GM19452 (cell line): ENCODE measurements at regions not wholly inside any gene's neighbourhood (a gene's known extent, or its start where the extent isn't known, plus 50 kb on each side); places are given as distances from the start of the nearest gene placed in this dataset.
"Not testable (repeated sequence)": the region's sequence is repeated elsewhere in the genome, so short reads cannot be mapped to it uniquely, and the experiment has no call there.

ENCODE experiments used
- ATAC-seq: cut with Tn5 transposase; IDR thresholded peaks from one replicate; pipeline ENCODE4 v1.9.1; 2021; ENCODE audit not compliant: unreplicated experiment

GRCh38 chr10:106089855-106090254 lies 1074.7 kb downstream of the SORCS1 start:
- no peak for ATAC-seq

- ATAC-seq: no peak
These were observed 1078.1 kb downstream of the SORCS1 start for GRCh38 chr10:106086391-106086790.

- ATAC-seq: no peak
These were observed 1080.9 kb downstream of the SORCS1 start for GRCh38 chr10:106083572-106083971.

GRCh38 chr10:106082865-106083264 lies 1081.6 kb downstream of the SORCS1 start:
- ATAC-seq: no peak

- ATAC-seq: no peak
These were observed 1085.5 kb downstream of the SORCS1 start for GRCh38 chr10:106078895-106079576.

- ATAC-seq: no peak
These were observed 1088.0 kb downstream of the SORCS1 start for GRCh38 chr10:106076496-106076895.

GRCh38 chr10:106053061-106053460 lies 1111.4 kb downstream of the SORCS1 start:
- ATAC-seq: no peak

GRCh38 chr10:106044503-106044902 lies 1120.0 kb downstream of the SORCS1 start:
- no peak for ATAC-seq

GRCh38 chr10:106043863-106044262 lies 1120.6 kb downstream of the SORCS1 start:
- ATAC-seq: no peak

- no peak for ATAC-seq
These were observed 1126.3 kb downstream of the SORCS1 start for GRCh38 chr10:106038246-106038645.

- ATAC-seq: no peak
These were observed 1131.4 kb downstream of the SORCS1 start for GRCh38 chr10:106033065-106033464.

GRCh38 chr10:106032450-106033002 lies 1132.0 kb downstream of the SORCS1 start:
- no peak for ATAC-seq

GRCh38 chr10:106027240-106027639 lies 1137.3 kb downstream of the SORCS1 start:
- no peak for ATAC-seq

GRCh38 chr10:106025208-106025811 lies 1139.2 kb downstream of the SORCS1 start:
- ATAC-seq: no peak

- no peak for ATAC-seq
These were observed 1141.2 kb downstream of the SORCS1 start for GRCh38 chr10:106023329-106023728.

GRCh38 chr10:106019559-106019958 lies 1144.9 kb downstream of the SORCS1 start:
- ATAC-seq: not testable (repeated sequence)

GRCh38 chr10:106015369-106016199 lies 1148.9 kb downstream of the SORCS1 start:
- not testable (repeated sequence) for ATAC-seq

- no peak for ATAC-seq
These were observed 1153.3 kb downstream of the SORCS1 start for GRCh38 chr10:106011250-106011649.

GRCh38 chr10:106000721-106001120 lies 1163.8 kb downstream of the SORCS1 start:
- ATAC-seq: no peak

GRCh38 chr10:105993609-105994008 lies 1170.9 kb downstream of the SORCS1 start:
- no peak for ATAC-seq

GRCh38 chr10:105992928-105993327 lies 1171.6 kb downstream of the SORCS1 start:
- no peak for ATAC-seq

- ATAC-seq: no peak
These were observed 1174.0 kb downstream of the SORCS1 start for GRCh38 chr10:105990529-105990928.
